ENCODE measurements at regions not wholly inside any gene's neighbourhood (a gene's known extent, or its start where the extent isn't known, plus 50 kb on each side); places are given as distances from the start of the nearest gene placed in this dataset.
"Not testable (repeated sequence)": the region's sequence is repeated elsewhere in the genome, so short reads cannot be mapped to it uniquely, and the experiment has no call there.

GRCh38 chr11:89659414-89659813 lies 50.7 kb upstream of the TRIM77 start:
- H3K27me3 ChIP-seq (ENCODE audit: control insufficient read depth, insufficient read depth, low read length); POLR2A ChIA-PET; in situ Hi-C loops (cut with HindIII; ENCODE audit: low pct_unique_long_range_greater_than_20kb, low sequenced_read_pairs); intact Hi-C loops (cut with micrococcal nuclease; ENCODE audit: unreplicated experiment); ATAC-seq; BruUV-seq (replicated peaks); H3K27ac ChIP-seq (ENCODE audit: low read length); DNase-seq (ENCODE audit: low read depth, low spot score); H3K4me1 ChIP-seq (ENCODE audit: control insufficient read depth, insufficient read depth, low read length); CTCF ChIA-PET; H3K36me3 ChIP-seq (ENCODE audit: control insufficient read depth, insufficient read depth, low read length); H3K4me3 ChIP-seq (ENCODE audit: low read depth in 2 of 2, low read length in 2 of 2); H3K9me3 ChIP-seq (ENCODE audit: control insufficient read depth, insufficient read depth, low read depth, low read length): not testable (repeated sequence)

GRCh38 chr11:89660234-89660633 lies 49.9 kb upstream of the TRIM77 start:
- BruUV-seq (replicated peaks) = no TSS peak
- Histone ChIP-seq H3K4me3 (ENCODE audit: low read depth in 2 of 2, low read length in 2 of 2) (no peak overlapping the region), H3K27ac (ENCODE audit: low read length) (no peak overlapping the region), H3K4me1 (ENCODE audit: control insufficient read depth, insufficient read depth, low read length) (no peaks in the 10 kb centered on the region), H3K27me3 (ENCODE audit: control insufficient read depth, insufficient read depth, low read length) (no peaks in the 10 kb centered on the region), H3K9me3 (ENCODE audit: control insufficient read depth, insufficient read depth, low read depth, low read length) (no peaks in the 10 kb centered on the region), H3K36me3 (ENCODE audit: control insufficient read depth, insufficient read depth, low read length) (no peaks in the 10 kb centered on the region)
- no peak for ATAC-seq
- intact Hi-C loops (cut with micrococcal nuclease; ENCODE audit: unreplicated experiment) (no loop called here), in situ Hi-C loops (cut with HindIII; ENCODE audit: low pct_unique_long_range_greater_than_20kb, low sequenced_read_pairs) (no loop called here)
- DNase-seq (ENCODE audit: low read depth, low spot score) = no peak
- ChIA-PET CTCF (no interaction called here), POLR2A (no interaction called here)
- TF ChIP-seq TCF7L2 (IDR thresholded peaks at IDR 0.05; ENCODE audit: low read depth, low read length) = no peak

All from Panc1 (cell line).